Fibroblast of lung (primary cell): ENCODE measurements at regions not wholly inside any gene's neighbourhood (a gene's known extent, or its start where the extent isn't known, plus 50 kb on each side); places are given as distances from the start of the nearest gene placed in this dataset.

Experiments
- EZH2 ChIP-seq: IDR thresholded peaks from 2 replicates; pipeline ENCODE4 v1.5.1; 2012; ENCODE audit warnings: low read length, control low read depth, mild to moderate bottlenecking; ENCODE audit errors: missing control alignments
- TF ChIP-seq, protein P1 (sequence below), 2 donors: IDR thresholded peaks in 1 of 2; conservative IDR thresholded peaks in 1 of 2; 1 replicate in 1 of 2; 2 replicates in 1 of 2; pipeline ENCODE4 v1.5.1; 2011 to 2012; ENCODE audit warnings: low read length in 2 of 2, control low read depth in 1 of 2, inconsistent platforms in 1 of 2, low read depth in 1 of 2, mild to moderate bottlenecking in 1 of 2

DNA sequence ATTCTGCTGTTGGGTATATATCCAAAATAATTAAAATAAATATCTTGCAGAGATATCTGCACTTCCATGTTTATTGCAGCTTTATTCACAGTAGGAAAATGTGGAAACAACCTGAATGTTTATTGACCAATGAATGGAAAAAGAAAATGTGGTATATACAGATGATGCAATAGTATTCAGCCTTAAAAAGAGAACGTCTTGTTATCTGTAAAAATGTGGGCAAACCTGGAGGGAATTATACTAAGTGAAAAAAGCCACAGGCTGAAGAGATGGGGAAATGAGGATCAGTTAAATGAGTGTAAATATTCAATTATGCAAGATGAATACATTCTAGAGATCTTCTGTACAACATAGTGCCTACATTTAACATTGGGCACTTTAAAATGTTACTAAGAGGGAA lies 766.1 kb upstream of the IGFBP3 start:
- TF ChIP-seq, protein P1, sequence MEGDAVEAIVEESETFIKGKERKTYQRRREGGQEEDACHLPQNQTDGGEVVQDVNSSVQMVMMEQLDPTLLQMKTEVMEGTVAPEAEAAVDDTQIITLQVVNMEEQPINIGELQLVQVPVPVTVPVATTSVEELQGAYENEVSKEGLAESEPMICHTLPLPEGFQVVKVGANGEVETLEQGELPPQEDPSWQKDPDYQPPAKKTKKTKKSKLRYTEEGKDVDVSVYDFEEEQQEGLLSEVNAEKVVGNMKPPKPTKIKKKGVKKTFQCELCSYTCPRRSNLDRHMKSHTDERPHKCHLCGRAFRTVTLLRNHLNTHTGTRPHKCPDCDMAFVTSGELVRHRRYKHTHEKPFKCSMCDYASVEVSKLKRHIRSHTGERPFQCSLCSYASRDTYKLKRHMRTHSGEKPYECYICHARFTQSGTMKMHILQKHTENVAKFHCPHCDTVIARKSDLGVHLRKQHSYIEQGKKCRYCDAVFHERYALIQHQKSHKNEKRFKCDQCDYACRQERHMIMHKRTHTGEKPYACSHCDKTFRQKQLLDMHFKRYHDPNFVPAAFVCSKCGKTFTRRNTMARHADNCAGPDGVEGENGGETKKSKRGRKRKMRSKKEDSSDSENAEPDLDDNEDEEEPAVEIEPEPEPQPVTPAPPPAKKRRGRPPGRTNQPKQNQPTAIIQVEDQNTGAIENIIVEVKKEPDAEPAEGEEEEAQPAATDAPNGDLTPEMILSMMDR (conservative IDR thresholded peaks at IDR 0.05 in 1 of 2, IDR thresholded peaks at IDR 0.05 in 1 of 2; ENCODE audit: low read depth in 1 of 2, low read length in 2 of 2): no peak
- TF ChIP-seq EZH2: no peak
